Epidermal melanocyte (primary cell): ENCODE measurements at regions not wholly inside any gene's neighbourhood (a gene's known extent, or its start where the extent isn't known, plus 50 kb on each side); places are given as distances from the start of the nearest gene placed in this dataset.
"Not testable (repeated sequence)": the region's sequence is repeated elsewhere in the genome, so short reads cannot be mapped to it uniquely, and the experiment has no call there.

Experiments
- DNase-seq: peaks from one replicate; pipeline ENCODE4 v3.0.0; 2011; ENCODE audit warnings: low spot score; ENCODE audit not compliant: insufficient read length

DNA sequence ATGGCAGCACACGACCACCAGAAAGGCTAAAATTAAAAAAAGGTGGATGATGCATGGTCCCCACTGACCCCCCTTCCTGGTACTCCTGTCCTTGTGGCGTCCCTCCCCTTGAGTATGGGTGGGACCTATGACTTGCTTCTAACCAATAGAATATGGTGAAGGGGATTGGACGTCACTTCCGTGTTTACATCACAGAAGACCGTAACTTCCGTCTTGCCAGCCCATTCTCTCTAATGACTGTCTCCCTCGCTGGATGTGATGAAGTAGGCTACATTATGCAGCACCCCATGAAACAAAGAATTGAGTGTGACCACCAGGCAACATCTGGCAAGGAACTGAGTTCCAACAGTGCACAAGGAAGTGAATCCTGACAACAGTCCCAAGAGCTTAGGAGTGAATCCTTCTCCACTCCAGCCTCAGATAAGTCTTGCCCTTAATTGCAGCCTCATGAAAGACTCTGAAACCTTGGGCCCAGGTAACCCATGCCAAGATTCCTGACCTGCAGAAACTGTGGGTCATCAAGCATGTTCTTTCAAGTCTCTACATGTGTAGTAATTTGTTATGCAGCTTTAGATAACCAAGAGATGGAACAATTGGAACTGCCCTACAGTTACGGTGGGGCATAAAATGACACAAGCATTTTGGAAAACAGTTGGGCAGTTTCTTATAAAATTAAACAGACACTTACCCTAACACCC, 80.1 kb upstream of the NPAS2 start:
- DNase-seq = no peak

DNA sequence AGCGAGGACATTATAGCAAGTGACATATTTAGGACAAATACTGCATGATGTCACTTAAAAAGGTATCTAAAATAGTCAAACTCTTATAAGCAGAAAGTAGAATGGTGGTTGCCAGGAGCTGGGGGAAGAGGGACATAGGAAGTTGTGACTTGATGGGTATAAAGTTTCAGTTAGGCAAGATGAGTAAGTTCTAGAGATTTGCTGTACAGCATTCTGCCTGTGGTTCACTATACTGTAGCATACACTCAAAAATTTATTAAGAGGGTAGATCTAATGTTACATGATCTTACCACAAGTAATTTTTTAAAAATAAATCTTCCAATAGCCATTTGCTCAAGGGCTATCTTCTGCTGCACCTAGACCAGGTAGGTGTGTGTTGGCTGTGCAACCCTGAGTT, 78.1 kb upstream of the NPAS2 start:
- DNase-seq = no peak

- DNase-seq = peak; percentile 29
Measured at GRCh38 chr2:100742277-100743254, 77.4 kb upstream of the NPAS2 start.

- DNase-seq = no peak
Measured at GRCh38 chr2:100743741-100744140, 76.2 kb upstream of the NPAS2 start.

DNA sequence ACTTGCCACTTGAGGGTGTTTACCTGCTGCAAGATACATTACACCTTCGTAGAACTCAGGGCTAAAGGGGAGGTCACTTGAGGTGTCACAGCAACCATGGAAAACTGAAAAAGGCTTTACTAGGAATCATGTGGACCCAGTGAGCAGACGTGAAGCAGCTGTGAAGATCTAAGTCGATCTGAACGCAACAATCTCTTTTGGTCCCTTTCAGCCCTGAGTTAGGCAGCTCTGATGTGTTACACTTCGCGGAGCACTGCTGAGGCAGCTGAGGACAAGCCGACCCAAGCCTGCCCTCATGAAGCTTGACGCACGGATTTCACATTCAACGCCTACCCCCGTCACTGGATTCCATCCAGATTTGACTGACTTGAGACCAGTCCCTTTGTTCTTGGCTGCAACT, 75.8 kb upstream of the NPAS2 start:
- no peak for DNase-seq

GRCh38 chr2:100744589-100744988, 75.3 kb upstream of the NPAS2 start:
- no peak for DNase-seq

DNA sequence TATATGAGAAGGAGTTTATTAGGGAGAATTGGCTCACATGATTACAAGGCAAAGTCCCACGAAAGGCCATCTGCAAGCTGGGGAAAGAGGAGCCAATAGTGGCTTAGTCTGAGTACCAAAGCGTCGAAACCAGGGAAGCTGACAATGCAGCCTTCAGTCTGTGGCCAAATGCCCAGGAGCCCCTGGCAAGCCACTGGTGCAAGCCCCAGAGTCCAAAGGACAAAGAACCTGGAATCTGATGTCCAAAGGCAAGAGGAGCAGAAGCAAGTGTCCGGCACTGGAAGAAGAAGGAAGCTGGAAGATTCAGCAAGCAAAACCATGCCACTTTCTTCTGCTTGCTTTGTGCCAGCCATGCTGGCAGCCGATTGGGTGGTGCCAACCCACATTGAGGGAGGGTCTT, 74.3 kb upstream of the NPAS2 start:
- DNase-seq = no peak

DNA sequence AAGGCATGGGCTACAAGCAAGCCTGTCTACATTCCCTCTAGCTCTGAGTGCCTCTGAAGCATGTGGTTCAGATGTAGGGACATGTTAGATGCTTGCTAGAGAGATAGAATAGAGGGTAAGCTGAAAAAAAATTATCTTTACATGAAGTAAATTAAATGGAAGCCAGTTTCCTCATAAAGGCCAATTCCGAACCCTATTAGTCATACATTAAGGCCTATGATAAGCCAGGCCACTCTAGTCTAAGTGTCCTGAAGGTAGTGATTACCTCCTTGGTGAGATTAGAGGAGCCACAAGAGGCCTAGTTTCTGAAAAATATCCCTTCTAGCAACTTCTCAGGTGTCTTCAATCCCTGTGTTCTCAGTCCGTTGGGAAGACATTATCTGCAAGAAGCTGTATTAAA, 72.4 kb upstream of the NPAS2 start:
- no peak for DNase-seq

- DNase-seq = no peak
Measured at GRCh38 chr2:100747996-100748615, 71.8 kb upstream of the NPAS2 start.

DNA sequence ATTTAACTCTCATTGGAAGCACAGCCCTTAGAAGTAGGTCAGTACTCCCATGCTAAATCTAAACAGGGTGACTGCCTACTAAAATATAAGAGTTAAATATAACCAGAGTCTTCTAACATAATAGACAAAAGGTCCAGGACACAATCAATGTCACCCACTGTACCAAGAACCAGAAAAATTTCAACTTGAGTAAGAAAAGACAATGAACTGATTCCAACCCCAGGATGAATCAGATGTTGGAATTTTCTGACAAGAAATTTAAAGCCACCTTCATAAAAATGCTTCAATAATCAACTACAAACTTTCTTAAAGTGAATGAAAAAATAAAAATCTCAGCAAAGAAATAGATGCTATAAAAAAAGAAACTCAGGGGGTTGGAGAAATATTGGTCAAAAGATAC, 71.3 kb upstream of the NPAS2 start:
- DNase-seq = no peak

DNA sequence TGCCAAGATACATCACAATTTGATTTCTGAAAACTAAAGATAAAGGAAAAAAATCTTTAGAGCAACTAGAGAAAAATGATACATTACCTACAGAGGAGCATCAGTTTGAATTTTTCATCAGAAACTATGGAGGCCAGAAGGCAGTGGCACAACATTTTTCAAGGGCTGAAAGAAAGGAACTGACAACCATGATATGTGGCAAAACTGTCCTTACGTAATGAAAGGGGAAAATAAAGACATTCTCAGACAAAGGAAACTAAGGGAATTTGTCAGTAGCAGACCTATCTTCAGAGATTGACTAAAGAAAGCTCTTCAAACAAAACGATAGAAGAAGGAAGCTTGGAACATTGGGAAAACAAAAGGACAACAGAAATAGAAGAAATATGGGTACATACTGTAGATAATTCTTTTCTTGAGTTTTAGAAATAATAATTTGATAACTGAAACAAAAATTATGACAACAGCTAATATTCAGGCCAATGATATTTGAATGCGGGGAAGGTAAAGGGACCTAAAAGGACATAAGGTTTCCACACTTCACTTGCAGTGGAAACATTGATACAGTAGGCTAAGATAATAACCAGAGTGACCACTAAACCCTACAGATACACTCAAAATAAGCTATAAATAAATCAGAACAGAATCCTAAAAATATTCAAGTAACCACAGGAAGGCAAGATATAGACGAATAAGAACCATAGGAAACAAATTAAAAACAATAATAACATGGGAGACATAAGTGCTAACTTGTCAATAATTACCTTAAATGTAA, 70.0 kb upstream of the NPAS2 start:
- no peak for DNase-seq

DNA sequence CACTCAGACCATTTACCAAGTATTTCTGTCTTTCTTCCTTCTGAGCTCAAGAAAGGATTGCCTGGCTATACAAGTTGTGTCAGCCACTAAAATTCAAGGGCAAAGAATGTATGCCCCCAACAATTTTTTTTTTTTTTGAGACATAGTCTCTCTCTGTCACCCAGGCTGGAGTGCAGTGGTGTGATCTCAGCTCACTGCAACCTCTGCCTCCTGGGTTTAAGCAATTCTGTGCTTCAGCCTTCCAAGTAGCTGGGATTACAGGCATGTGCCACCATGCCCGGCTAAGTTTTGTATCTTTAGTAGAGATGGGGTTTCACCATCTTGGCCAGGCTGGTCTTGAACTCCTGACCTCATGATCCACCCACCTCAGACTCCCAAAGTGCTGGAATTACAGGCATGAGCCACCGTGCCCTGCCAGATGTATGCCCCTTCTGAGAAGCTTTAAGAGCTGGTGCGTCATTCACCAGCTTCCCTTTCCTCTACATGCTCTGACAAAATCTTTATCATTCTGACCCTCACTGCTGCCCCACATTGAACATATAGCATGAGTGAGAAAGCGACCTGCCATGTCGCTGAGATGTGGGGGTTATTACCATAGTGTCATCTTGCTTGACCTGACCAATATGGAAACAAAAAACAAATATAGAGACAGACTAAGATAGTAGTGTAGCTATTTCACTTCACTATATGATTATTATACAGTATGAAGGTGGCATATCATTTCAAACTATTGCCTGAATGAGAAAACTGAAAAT, 67.9 kb upstream of the NPAS2 start:
- DNase-seq = not testable (repeated sequence)

DNA sequence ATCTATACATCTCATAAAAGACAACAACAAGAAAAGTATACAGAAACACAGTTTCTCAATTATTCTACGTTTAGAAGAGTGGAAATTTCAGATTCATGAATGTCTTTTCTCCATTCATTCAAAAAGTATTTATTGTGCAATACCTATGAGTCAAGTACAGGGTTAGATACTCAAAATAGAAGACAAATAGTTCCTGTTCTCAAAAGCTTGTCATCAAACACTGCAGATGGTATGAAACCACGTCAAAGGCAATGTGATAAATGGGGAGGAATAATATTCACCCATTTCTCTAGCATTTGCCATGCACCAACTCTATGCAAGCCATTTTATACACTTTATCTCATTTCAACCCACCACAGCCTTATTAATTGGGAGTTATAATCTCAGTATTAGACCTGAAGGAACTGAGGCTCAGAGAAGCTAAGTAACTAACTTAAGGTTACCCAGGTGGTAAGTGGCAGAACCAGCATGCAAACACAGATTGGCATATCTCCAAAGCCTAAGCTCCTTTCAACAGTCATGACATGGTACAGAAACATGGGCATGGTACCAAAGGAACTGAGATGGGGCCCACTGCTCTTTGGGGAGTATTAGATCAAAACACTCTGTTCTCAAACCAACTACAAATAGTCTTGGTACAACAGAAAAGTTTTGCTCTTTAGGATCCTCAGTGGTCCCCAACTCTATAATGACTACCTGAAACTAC, 67.2 kb upstream of the NPAS2 start:
- peak; percentile 46 for DNase-seq

- no peak for DNase-seq
Measured at GRCh38 chr2:100753444-100753843, 66.5 kb upstream of the NPAS2 start.

DNA sequence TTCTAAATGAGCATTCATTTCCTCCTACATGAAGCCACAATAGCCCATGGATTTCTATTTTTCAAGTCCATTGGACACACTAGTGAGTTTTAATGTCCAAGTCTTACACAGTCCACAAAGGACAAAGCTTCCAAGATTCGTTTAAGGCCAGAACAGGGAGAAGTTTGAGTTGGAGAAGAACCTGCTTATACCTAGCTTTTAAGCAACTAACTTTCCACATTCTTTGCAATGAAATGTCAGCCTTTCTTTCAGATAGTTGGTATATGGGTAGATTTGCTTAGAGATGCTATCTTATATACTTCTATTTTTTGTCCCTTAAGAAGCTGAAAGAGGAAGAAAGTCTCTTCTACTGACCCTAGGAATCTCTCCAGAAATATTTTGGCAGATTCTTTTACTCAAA, 66.1 kb upstream of the NPAS2 start:
- no peak for DNase-seq

GRCh38 chr2:100754951-100755350, 65.0 kb upstream of the NPAS2 start:
- no peak for DNase-seq

DNA sequence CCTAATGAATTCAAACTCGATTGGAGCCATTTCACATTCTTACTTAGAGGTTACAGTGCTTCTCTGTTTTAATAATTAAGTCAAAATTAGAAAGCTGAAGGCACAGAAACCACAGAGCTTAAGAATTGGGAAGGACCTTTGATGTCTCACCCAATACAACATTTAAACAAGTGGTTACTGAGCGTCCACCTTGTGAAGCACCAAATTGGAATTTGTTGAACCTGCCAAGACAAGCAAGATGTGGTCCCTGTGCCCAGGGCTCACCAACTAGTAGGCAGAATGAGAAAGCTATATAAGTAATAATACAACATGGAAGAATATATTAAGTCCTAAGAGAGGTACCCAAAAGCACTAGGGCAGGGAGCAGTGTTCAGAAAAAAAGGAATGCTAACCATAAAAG, 64.5 kb upstream of the NPAS2 start:
- DNase-seq = no peak

DNA sequence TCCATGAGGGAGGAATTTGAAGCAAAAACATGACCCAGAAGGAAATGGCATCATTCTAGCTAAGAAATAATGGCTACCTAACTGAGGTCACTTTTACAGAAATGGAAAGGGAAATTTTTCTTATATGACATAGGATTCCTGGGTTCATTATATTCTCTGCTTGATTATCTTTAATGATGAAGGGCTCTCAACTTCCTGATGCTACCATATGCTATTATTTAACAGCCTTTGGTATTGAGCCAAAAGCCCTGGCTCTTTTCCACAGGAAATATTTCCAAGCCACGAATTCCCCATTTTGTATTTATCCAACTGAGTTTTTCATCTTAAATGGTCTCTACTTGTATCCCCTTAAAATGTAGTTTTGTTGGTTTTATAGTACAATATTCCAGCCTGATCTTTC, 63.2 kb upstream of the NPAS2 start:
- no peak for DNase-seq

GRCh38 chr2:100757621-100758394, 62.1 kb upstream of the NPAS2 start:
- peak; percentile 40 for DNase-seq
